B cell (primary cell): ENCODE measurements at regions not wholly inside any gene's neighbourhood (a gene's known extent, or its start where the extent isn't known, plus 50 kb on each side); places are given as distances from the start of the nearest gene placed in this dataset.

Experiments
- EZH2 ChIP-seq: IDR thresholded peaks from 2 replicates; pipeline ENCODE4 v1.6.1; 2012; ENCODE audit warnings: borderline replicate concordance, low read depth, mild to moderate bottlenecking, moderate library complexity, low read length; ENCODE audit not compliant: insufficient read depth, poor library complexity, severe bottlenecking
- TF ChIP-seq, protein P1 (sequence below): fragments of 200-600 bp; IDR thresholded peaks from one replicate; pipeline ENCODE4 v1.8.0; 2022; ENCODE audit warnings: antibody characterized with exemption, mild to moderate bottlenecking

DNA sequence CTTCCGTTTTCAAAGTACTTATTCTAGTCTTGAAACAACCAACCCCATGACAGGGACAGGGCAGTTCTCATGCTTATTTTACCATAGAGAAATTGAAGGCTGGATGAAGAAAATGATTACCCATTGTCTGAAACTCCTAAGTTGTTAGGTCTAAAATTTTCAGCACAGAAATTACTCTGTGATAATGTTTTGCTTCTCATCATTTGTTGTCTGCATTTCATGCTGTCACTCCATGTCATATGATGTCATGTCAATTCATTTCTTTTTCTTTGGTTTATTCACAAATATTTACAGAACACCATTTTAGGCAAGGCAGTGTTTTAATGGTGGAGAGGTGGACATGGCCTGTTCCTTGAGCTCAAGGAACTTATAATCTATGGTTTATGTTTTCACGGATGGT lies 98.2 kb upstream of the RASGRP1 start:
- TF ChIP-seq, protein P1, sequence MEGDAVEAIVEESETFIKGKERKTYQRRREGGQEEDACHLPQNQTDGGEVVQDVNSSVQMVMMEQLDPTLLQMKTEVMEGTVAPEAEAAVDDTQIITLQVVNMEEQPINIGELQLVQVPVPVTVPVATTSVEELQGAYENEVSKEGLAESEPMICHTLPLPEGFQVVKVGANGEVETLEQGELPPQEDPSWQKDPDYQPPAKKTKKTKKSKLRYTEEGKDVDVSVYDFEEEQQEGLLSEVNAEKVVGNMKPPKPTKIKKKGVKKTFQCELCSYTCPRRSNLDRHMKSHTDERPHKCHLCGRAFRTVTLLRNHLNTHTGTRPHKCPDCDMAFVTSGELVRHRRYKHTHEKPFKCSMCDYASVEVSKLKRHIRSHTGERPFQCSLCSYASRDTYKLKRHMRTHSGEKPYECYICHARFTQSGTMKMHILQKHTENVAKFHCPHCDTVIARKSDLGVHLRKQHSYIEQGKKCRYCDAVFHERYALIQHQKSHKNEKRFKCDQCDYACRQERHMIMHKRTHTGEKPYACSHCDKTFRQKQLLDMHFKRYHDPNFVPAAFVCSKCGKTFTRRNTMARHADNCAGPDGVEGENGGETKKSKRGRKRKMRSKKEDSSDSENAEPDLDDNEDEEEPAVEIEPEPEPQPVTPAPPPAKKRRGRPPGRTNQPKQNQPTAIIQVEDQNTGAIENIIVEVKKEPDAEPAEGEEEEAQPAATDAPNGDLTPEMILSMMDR = no peak
- TF ChIP-seq EZH2 = no peak
